ENCODE measurements at regions not wholly inside any gene's neighbourhood (a gene's known extent, or its start where the extent isn't known, plus 50 kb on each side); places are given as distances from the start of the nearest gene placed in this dataset.

DNA sequence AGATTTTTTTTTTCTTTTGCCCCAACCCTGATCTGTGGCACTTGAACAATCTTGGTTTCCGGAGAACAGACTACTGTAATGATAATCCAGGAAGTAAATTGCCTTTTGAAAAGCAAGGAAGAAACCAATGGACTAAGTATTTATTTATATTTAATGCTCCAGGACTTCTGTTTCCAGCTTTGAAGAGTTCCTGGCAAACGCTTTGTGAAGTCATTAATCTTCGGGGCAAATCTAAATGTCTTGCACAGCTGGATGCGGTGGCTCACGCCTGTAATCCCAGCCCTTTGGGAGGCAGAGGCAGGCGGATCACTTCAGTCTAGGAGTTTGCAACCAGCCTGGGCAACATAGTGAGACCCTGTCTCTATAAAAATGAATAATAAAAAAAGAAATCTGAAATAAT lies 135.1 kb upstream of the GATA6 start:
- POLR2A ChIA-PET (ENCODE audit: unreplicated experiment), result no interaction called here
- no TSS peak for BruUV-seq (replicated peaks)
- intact Hi-C loops (cut with micrococcal nuclease), result no loop called here

DNA sequence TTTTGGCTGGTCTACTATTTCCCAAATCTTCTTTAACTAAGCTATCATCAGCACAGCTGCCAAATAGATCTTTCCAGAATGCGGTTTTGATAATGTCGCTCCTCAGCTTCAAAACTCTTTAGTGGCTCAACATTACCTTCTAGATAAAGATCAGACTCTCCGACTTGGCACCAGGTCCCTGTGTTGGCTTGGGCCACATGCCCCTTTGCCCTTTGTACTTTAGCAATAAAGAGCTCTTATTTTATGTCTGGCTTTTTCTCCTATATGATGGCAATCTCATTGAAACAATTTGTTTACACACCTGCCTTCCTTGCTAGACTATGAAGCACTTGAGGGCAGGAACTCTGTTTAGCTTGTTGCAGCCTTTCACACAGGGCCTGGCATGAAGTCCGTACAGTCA lies 128.9 kb upstream of the GATA6 start:
- ATAC-seq, result no peak

More for the DNA sequence above, 135.1 kb upstream of the GATA6 start:
- Histone ChIP-seq H3K36me3 (ENCODE audit: low read depth, low read length) (no peaks in the 10 kb centered on the region), H3K4me1 (ENCODE audit: insufficient read depth, low read length) (peaks cover 17% of the 10 kb centered on the region), H3K27me3 (ENCODE audit: low read length) (no peaks in the 10 kb centered on the region), H2AFZ (ENCODE audit: low read length) (no peak overlapping the region), H3K4me2 (ENCODE audit: low read length) (no peak overlapping the region), H3K4me3 (ENCODE audit: low read length) (no peak overlapping the region), H3K79me2 (ENCODE audit: low read length) (no peaks in the 10 kb centered on the region), H3K9me3 (ENCODE audit: low read length) (no peaks in the 10 kb centered on the region), H3F3A (ENCODE audit: low read length, unreplicated experiment) (no peaks in the 10 kb centered on the region), H3K9me2 (replicated peaks; ENCODE audit: low read length) (no peaks in the 10 kb centered on the region), H3K9ac (ENCODE audit: low read length) (no peak overlapping the region), H3K27ac (ENCODE audit: low read length) (no peak overlapping the region), H4K20me1 (ENCODE audit: low read length) (no peaks in the 10 kb centered on the region)
- no peak for DNase-seq
- TF ChIP-seq EZH2 (IDR thresholded peaks at IDR 0.05; ENCODE audit: low read length, unreplicated experiment), result no peak
- TF ChIP-seq EZH2phosphoT487 (IDR thresholded peaks at IDR 0.05; ENCODE audit: borderline replicate concordance, low read length), result no peak
- TF ChIP-seq, protein P1, sequence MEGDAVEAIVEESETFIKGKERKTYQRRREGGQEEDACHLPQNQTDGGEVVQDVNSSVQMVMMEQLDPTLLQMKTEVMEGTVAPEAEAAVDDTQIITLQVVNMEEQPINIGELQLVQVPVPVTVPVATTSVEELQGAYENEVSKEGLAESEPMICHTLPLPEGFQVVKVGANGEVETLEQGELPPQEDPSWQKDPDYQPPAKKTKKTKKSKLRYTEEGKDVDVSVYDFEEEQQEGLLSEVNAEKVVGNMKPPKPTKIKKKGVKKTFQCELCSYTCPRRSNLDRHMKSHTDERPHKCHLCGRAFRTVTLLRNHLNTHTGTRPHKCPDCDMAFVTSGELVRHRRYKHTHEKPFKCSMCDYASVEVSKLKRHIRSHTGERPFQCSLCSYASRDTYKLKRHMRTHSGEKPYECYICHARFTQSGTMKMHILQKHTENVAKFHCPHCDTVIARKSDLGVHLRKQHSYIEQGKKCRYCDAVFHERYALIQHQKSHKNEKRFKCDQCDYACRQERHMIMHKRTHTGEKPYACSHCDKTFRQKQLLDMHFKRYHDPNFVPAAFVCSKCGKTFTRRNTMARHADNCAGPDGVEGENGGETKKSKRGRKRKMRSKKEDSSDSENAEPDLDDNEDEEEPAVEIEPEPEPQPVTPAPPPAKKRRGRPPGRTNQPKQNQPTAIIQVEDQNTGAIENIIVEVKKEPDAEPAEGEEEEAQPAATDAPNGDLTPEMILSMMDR (conservative IDR thresholded peaks at IDR 0.05; ENCODE audit: low read depth, low read length), result no peak
- CTCF ChIA-PET, result no interaction called here
- no peak for ATAC-seq

DNA sequence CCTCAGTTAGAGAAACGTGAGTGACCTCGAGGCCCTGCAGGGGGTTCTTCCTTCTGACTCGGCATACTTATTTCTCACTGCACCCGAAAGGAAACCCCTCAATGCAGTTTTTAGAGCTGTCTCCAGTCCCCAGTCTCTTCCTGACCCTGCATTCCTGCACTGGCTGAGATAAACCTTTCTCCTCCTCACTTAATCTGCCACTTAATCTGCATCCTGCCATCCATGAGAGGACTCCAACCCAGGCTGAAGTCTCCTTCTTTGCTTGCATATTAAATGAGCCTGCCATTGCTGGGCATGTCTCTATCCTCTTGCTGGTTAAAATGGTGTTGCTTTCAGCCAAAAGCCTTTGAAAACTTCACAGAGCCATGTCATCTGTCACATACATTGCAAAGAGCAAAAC lies 125.6 kb upstream of the GATA6 start:
- Histone ChIP-seq H3K27ac (ENCODE audit: low read length) (peak overlapping the region; percentile 59), H3K4me1 (ENCODE audit: insufficient read depth, low read length) (peaks cover 17% of the 10 kb centered on the region), H3K79me2 (ENCODE audit: low read length) (no peaks in the 10 kb centered on the region), H3K4me2 (ENCODE audit: low read length) (0 out of 2 replicates have a peak overlapping the region, but pooled peaks have one; percentile 33), H3K36me3 (ENCODE audit: low read depth, low read length) (no peaks in the 10 kb centered on the region), H2AFZ (ENCODE audit: low read length) (no peak overlapping the region), H3K27me3 (ENCODE audit: low read length) (no peaks in the 10 kb centered on the region), H3K4me3 (ENCODE audit: low read length) (no peak overlapping the region), H3F3A (ENCODE audit: low read length, unreplicated experiment) (no peaks in the 10 kb centered on the region), H3K9me2 (replicated peaks; ENCODE audit: low read length) (no peaks in the 10 kb centered on the region), H4K20me1 (ENCODE audit: low read length) (no peaks in the 10 kb centered on the region), H3K9ac (ENCODE audit: low read length) (no peak overlapping the region), H3K9me3 (ENCODE audit: low read length) (no peaks in the 10 kb centered on the region)
- no peak for ATAC-seq
- intact Hi-C loops (cut with micrococcal nuclease), result no loop called here
- TF ChIP-seq, protein P1 (conservative IDR thresholded peaks at IDR 0.05; ENCODE audit: low read depth, low read length), result no peak
- TF ChIP-seq EZH2 (IDR thresholded peaks at IDR 0.05; ENCODE audit: low read length, unreplicated experiment), result no peak
- BruUV-seq (replicated peaks), result no TSS peak
- ChIA-PET POLR2A (ENCODE audit: unreplicated experiment) (no interaction called here), CTCF (no interaction called here)
- no peak for DNase-seq

More for the DNA sequence above, 128.9 kb upstream of the GATA6 start:
- no peak overlapping the region for H3K27ac ChIP-seq (ENCODE audit: low read length)
- intact Hi-C loops (cut with micrococcal nuclease), result no loop called here
- H3K4me2 ChIP-seq (ENCODE audit: low read length), result no peak overlapping the region
- DNase-seq, result no peak
- H3F3A ChIP-seq (ENCODE audit: low read length, unreplicated experiment), result no peaks in the 10 kb centered on the region
- no peak overlapping the region for H2AFZ ChIP-seq (ENCODE audit: low read length)
- BruUV-seq (replicated peaks), result no TSS peak
- H3K36me3 ChIP-seq (ENCODE audit: low read depth, low read length), result no peaks in the 10 kb centered on the region
- H3K27me3 ChIP-seq (ENCODE audit: low read length), result no peaks in the 10 kb centered on the region
- H3K4me1 ChIP-seq (ENCODE audit: insufficient read depth, low read length), result peaks cover 17% of the 10 kb centered on the region
- H3K9ac ChIP-seq (ENCODE audit: low read length), result no peak overlapping the region
- H3K9me2 ChIP-seq (replicated peaks; ENCODE audit: low read length), result no peaks in the 10 kb centered on the region
- TF ChIP-seq, protein P1 (conservative IDR thresholded peaks at IDR 0.05; ENCODE audit: low read depth, low read length), result no peak
- TF ChIP-seq EZH2 (IDR thresholded peaks at IDR 0.05; ENCODE audit: low read length, unreplicated experiment), result no peak
- no peak for TF ChIP-seq EZH2phosphoT487 (IDR thresholded peaks at IDR 0.05; ENCODE audit: borderline replicate concordance, low read length)
- no peaks in the 10 kb centered on the region for H3K9me3 ChIP-seq (ENCODE audit: low read length)
- CTCF ChIA-PET, result no interaction called here
- POLR2A ChIA-PET (ENCODE audit: unreplicated experiment), result no interaction called here
- no peak overlapping the region for H3K4me3 ChIP-seq (ENCODE audit: low read length)
- no peaks in the 10 kb centered on the region for H3K79me2 ChIP-seq (ENCODE audit: low read length)
- H4K20me1 ChIP-seq (ENCODE audit: low read length), result no peaks in the 10 kb centered on the region
